Testis (tissue), 2 donors: ENCODE measurements at regions not wholly inside any gene's neighbourhood (a gene's known extent, or its start where the extent isn't known, plus 50 kb on each side); places are given as distances from the start of the nearest gene placed in this dataset.

Experiments used
- CTCF ChIP-seq, 3 experiments: fragments of 450-650 bp in 2 of 3; fragments of 200-600 bp in 1 of 3; sonication (generic) in 1 of 3; IDR thresholded peaks; one replicate each; pipeline ENCODE4 v1.5.1; 2016 to 2019; ENCODE audit warnings: antibody characterized with exemption in 3 of 3, mild to moderate bottlenecking in 2 of 3, moderate library complexity in 1 of 3
- POLR2A ChIP-seq: fragments of 450-650 bp; IDR thresholded peaks from one replicate; pipeline ENCODE4 v1.6.1; 2017; ENCODE audit warnings: antibody characterized with exemption, mild to moderate bottlenecking, moderate library complexity

GRCh38 chr5:166111021-166111420 is 2180.4 kb upstream of the WWC1 start:
- no peak for TF ChIP-seq CTCF (IDR thresholded peaks at IDR 0.05)
- no peak for TF ChIP-seq POLR2A
